Thymus (tissue), 11 donors: ENCODE measurements at regions not wholly inside any gene's neighbourhood (a gene's known extent, or its start where the extent isn't known, plus 50 kb on each side); places are given as distances from the start of the nearest gene placed in this dataset.

ENCODE experiments used
- DNase-seq, 9 donors: peaks; one replicate each; pipeline ENCODE4 v3.0.0-alpha.2; 2013; ENCODE audit warnings: low spot score in 9 of 9, low read depth in 6 of 9, missing footprints in 1 of 9
- H3K27ac ChIP-seq, 2 donors: one replicate each; pipeline ENCODE4 v1.5.1; 2013; ENCODE audit warnings: control low read depth in 1 of 2, low read depth in 1 of 2, low read length in 1 of 2, mild to moderate bottlenecking in 1 of 2, moderate library complexity in 1 of 2
- H3K27me3 ChIP-seq, 2 donors: one replicate each; pipeline ENCODE4 v1.5.1; 2013; ENCODE audit warnings: low read length in 1 of 2; ENCODE audit not compliant: control insufficient read depth in 2 of 2, insufficient read depth in 1 of 2
- H3K36me3 ChIP-seq, 2 donors: one replicate each; pipeline ENCODE4 v1.5.1; 2013; ENCODE audit warnings: low read length in 1 of 2, mild to moderate bottlenecking in 1 of 2, moderate library complexity in 1 of 2; ENCODE audit not compliant: control insufficient read depth in 2 of 2, insufficient read depth in 2 of 2
- H3K4me1 ChIP-seq, 2 donors: one replicate each; pipeline ENCODE4 v1.5.1; 2013; ENCODE audit warnings: low read length in 2 of 2; ENCODE audit not compliant: control insufficient read depth in 2 of 2, insufficient read depth in 2 of 2
- H3K4me3 ChIP-seq, 2 donors: one replicate each; pipeline ENCODE4 v1.5.1; 2013; ENCODE audit warnings: low read length in 2 of 2, control low read depth in 1 of 2, mild to moderate bottlenecking in 1 of 2
- H3K9me3 ChIP-seq, 2 donors: one replicate each; pipeline ENCODE4 v1.5.1; 2013; ENCODE audit warnings: low read length in 1 of 2, mild to moderate bottlenecking in 1 of 2; ENCODE audit not compliant: control insufficient read depth in 2 of 2, insufficient read depth in 1 of 2
- WGBS: extraction: QIAGEN DNeasy Blood & Tissue Kit; methylation state at CpG from one replicate; pipeline ENCODE4 v1.1.7; 2013; 5-methylcytosine and 5-hydroxymethylcytosine counted together
- donor health status: healthy.

DNA sequence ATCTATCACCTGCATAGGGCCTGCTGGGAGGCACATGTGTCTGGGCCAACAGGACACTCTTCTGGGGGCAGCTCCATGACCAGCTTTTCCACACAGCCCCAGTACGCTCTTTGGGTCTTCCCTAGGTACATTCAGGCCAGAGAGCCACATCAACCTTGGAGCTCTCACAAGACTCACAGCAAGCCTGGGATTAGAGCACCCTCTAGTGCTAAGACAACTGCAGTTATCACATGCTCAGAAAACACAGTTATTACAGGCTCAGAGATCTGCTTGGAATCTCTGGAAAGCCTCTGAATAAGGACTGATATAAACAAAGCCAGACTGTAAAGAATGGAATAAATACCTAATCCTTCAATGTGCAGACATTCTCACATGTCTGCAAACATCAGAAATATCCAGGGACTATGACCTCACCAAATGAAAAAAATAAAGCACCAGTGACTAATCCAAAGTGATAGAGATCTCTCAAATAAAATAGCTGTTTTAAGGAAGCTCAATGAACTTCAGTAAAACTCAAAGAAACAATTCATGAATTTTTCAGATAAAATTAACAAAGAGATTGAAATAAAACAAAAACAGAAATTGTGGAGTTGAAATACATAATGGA lies 563.9 kb upstream of the NR5A2 start:
- Histone ChIP-seq H3K4me1 (no peaks in the 10 kb centered on the region), H3K27me3 (no peaks in the 10 kb centered on the region), H3K4me3 (no peak overlapping the region), H3K27ac (no peak overlapping the region), H3K9me3 (peaks cover 0 to 8% of the 10 kb centered on the region in 2 donors), H3K36me3 (no peaks in the 10 kb centered on the region)
- 96% methylated on average over 1 of the region's 1 CpG for WGBS
- peak in 8 of 9 donors; percentile 2 to 67 (median 28) for DNase-seq

DNA sequence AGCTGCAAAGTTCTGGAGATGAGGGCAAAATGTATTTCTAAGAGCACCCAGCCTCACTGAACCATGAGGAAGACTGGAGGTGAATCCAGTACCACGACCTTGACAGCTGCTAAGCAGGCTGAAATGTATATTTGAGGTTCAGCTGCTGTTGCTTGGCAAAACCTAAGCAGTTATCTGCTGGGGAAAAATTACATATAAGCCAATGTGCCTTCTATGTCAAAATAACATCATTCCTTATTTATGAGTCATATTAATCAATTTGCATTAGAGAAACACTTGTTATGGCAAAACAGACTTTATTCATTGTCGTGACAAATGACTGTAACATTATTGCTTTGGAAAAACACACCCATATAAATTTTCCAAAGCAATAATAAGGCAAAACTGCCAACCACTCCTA lies 560.5 kb upstream of the NR5A2 start:
- Histone ChIP-seq H3K27me3 (no peaks in the 10 kb centered on the region), H3K4me3 (no peak overlapping the region), H3K27ac (no peak overlapping the region), H3K36me3 (no peaks in the 10 kb centered on the region), H3K9me3 (peaks cover 0 to 8% of the 10 kb centered on the region in 2 donors), H3K4me1 (no peaks in the 10 kb centered on the region)
- no peak for DNase-seq
- 97% methylated on average over 2 of the region's 2 CpGs for WGBS

DNA sequence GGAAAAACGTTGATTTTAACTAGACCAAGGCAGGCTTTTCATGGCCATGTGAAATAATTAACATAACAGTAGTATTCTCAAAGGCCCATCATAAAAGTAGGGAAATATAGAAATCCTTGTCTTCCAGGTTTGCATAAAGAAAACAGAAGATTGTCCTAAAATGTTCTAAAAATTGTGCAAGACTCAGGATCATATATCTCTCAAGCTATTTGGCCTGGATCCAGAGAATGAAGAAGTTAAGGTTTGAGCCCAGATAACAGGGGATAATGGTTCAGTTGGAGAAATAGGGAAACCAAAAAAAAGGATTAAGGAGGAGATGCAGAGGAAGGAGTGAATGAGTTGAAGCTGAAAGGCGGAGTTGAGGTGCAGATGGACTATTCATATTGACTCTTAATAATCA lies 555.5 kb upstream of the NR5A2 start:
- 96% methylated on average over 2 of the region's 2 CpGs for WGBS
- no peak overlapping the region for H3K4me3 ChIP-seq
- H3K36me3 ChIP-seq = no peaks in the 10 kb centered on the region
- no peak for DNase-seq
- H3K9me3 ChIP-seq = no peaks in the 10 kb centered on the region
- no peaks in the 10 kb centered on the region for H3K4me1 ChIP-seq
- no peak overlapping the region for H3K27ac ChIP-seq
- no peaks in the 10 kb centered on the region for H3K27me3 ChIP-seq

DNA sequence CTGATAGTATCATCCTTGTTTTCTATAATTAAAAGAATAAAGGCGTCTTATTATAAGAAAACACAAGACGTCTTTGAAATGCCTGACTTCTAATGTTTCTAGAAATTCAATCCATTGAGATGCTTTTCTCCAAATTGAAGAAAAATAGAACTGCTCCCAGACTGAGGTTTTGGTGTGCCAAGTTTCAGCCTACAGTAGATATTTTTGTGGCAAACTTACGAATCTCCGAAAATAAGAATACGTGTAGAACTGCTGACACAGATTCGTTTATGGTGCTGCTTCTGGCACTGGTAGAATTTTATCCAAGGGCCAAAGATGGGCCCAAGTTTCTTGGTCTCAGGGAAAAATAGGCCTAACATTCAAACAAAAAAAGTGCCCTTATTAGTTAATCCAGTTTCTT lies 554.5 kb upstream of the NR5A2 start:
- Histone ChIP-seq H3K36me3 (no peaks in the 10 kb centered on the region), H3K27me3 (no peaks in the 10 kb centered on the region), H3K4me3 (no peak overlapping the region), H3K4me1 (no peaks in the 10 kb centered on the region), H3K9me3 (no peaks in the 10 kb centered on the region), H3K27ac (no peak overlapping the region)
- DNase-seq = no peak
- 97% methylated on average over 6 of the region's 6 CpGs for WGBS

DNA sequence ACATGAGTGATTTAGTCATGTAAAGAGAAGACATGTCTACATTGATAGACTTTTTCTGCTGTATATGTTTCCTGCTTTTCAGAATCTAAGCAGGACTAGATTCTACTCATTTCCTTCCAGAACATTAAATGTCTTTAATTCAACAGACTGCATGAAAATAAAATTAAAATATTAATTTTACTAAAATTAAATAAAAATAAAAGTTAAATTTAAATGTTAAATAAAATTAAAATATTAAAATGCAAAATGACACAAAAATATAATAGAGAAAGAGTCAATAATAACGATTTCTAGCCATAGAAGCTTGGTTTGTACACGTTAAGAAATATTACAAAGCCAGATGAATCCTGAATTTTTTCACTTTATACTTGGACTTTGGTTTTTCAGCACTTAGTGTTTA lies 552.8 kb upstream of the NR5A2 start:
- Histone ChIP-seq H3K9me3 (no peaks in the 10 kb centered on the region), H3K27ac (no peak overlapping the region), H3K27me3 (no peaks in the 10 kb centered on the region), H3K36me3 (no peaks in the 10 kb centered on the region), H3K4me1 (no peaks in the 10 kb centered on the region), H3K4me3 (no peak overlapping the region)
- 73% methylated on average over 2 of the region's 2 CpGs for WGBS
- DNase-seq = no peak

DNA sequence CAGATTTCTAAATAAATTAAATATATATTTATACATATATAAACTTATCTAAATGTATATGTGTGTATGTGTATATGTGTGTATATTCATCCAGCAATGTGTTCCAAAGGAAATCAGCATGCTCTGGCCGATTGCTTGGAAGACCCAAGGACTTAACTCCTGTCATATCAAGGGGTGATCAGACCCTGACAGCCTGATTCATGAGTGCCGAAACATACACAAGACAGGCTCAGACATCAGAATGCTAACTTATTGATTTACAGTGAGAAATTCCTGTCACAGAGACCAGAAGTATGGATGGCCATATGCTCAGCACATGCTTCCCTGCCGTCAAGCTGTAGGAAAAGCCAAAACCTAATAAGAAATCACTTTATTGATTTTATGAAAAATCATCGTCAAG lies 545.1 kb upstream of the NR5A2 start:
- H3K4me3 ChIP-seq = no peak overlapping the region
- WGBS = 99% methylated on average over 4 of the region's 4 CpGs
- no peak overlapping the region for H3K27ac ChIP-seq
- H3K27me3 ChIP-seq = no peaks in the 10 kb centered on the region
- H3K36me3 ChIP-seq = no peaks in the 10 kb centered on the region
- H3K9me3 ChIP-seq = no peaks in the 10 kb centered on the region
- DNase-seq = no peak
- H3K4me1 ChIP-seq = no peaks in the 10 kb centered on the region

DNA sequence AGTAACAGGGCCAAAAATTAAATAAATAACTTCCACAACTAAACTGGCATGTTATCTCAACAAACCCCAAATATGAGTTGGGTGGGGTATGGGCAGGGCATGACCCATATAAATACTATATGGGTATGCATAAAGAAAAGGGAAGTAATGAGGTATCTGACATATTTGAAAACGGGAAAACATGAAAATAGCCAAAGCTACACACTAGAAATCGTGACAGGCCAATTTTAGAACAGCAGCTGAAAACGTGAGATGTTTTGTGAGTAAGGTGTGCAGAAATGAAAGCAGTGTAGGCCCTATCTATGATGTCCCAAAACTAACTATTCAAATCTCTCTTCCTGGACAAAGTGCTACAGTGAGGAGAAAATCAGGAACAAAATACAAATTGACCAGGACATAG lies 537.9 kb upstream of the NR5A2 start:
- Histone ChIP-seq H3K36me3 (no peaks in the 10 kb centered on the region), H3K27me3 (no peaks in the 10 kb centered on the region), H3K9me3 (peaks cover 0 to 9% of the 10 kb centered on the region in 2 donors), H3K4me1 (no peaks in the 10 kb centered on the region), H3K27ac (no peak overlapping the region), H3K4me3 (no peak overlapping the region)
- no peak for DNase-seq
- whole genome bisulfite sequencing = 91% methylated on average over 3 of the region's 3 CpGs

DNA sequence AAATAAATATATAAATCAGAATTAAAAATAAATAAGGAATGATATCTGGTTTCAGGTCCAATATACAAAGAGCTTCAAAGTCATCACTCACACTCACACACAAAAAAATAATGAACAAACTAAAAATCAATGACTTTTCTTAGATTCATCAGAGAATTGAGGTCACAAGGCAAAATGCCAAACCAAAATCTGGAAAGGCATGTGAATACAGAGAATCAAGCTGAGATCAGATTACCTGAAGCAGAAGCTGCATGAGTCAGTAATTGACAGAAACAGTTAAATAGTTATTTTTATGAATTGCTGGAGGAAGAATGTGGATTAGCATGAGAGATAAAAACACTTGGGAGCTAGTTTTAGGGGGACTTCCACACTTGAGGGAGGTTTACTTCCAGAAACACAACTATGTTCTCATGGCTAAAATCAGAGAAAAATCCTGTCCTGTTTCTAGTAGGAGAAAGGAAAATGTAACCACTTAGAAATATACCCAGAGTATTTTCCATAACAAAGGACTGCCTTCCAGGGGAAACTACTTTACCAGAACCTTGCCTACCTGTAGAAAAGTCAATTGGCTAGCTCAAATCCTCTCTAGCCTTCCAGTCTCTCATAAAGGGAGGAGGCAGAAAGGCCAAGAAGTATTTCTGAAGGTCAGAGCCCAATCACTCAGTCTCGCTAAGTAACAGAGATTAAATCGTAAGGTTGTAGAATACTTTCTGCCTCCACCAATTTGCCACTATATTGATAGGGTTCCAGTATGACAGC lies 536.6 kb upstream of the NR5A2 start:
- Histone ChIP-seq H3K27me3 (no peaks in the 10 kb centered on the region), H3K4me3 (no peak overlapping the region), H3K9me3 (peaks cover 0 to 15% of the 10 kb centered on the region in 2 donors), H3K36me3 (no peaks in the 10 kb centered on the region), H3K27ac (peak overlapping the region in 1 of 2 donors; percentile 27), H3K4me1 (no peaks in the 10 kb centered on the region)
- peak in 1 of 9 donors; percentile 18 for DNase-seq
- 100% methylated on average over 2 of the region's 2 CpGs for WGBS

DNA sequence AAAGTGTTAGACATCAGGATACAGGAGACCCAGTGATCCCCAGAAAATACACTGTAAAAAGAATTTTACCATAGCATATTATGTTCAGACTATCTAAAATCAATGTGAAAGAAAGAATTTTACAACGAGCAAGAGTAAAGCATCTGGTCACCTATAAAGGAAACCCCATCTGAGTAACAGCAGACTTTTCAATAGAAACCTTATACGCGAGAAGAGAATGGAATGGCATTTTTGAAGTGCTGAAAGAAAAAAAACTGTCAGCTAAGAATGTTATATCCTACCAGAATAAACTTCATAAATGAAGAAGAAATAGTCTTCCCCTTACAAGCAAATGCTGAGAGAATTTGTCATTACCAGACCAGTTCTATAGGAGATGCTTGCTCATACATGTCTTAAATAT lies 532.1 kb upstream of the NR5A2 start:
- Histone ChIP-seq H3K36me3 (no peaks in the 10 kb centered on the region), H3K9me3 (peaks cover 0 to 17% of the 10 kb centered on the region in 2 donors)

More for the DNA sequence above, 532.1 kb upstream of the NR5A2 start:
- WGBS = 99% methylated on average over 3 of the region's 3 CpGs
- Histone ChIP-seq H3K27ac (no peak overlapping the region), H3K27me3 (no peaks in the 10 kb centered on the region), H3K4me1 (no peaks in the 10 kb centered on the region), H3K4me3 (no peak overlapping the region)
- no peak for DNase-seq
